ENCODE measurements at regions not wholly inside any gene's neighbourhood (a gene's known extent, or its start where the extent isn't known, plus 50 kb on each side); places are given as distances from the start of the nearest gene placed in this dataset.

DNA sequence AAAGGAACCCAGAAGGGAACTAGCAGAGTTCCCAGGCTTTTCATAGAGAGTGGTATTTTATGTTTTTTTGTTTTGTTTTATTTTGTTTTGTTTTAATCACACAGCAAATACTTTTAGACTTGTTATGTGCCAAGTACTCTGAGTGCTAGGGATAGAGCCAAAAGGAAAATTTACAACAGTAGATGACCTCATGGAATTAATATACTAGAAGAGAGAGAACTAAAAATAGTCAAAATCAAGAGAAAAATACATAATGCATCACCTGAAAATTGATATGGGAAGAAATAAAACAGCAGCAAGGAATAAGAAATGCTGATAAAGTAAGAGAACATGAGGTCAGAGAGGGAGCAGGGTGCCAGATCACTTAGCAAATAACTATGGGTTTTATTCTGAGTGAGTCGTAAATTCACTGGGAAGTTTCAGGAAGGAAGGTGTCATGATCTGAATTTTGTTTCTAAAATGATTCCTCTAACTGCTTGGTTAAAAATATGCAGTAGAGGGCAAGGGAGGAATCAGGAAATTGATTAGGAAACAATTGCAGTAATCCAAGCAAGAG lies 351.0 kb downstream of the ANKRD7 start:
- DNase-seq (ENCODE audit: low read depth in 2 of 2): no peak
- TF ChIP-seq, protein P1, sequence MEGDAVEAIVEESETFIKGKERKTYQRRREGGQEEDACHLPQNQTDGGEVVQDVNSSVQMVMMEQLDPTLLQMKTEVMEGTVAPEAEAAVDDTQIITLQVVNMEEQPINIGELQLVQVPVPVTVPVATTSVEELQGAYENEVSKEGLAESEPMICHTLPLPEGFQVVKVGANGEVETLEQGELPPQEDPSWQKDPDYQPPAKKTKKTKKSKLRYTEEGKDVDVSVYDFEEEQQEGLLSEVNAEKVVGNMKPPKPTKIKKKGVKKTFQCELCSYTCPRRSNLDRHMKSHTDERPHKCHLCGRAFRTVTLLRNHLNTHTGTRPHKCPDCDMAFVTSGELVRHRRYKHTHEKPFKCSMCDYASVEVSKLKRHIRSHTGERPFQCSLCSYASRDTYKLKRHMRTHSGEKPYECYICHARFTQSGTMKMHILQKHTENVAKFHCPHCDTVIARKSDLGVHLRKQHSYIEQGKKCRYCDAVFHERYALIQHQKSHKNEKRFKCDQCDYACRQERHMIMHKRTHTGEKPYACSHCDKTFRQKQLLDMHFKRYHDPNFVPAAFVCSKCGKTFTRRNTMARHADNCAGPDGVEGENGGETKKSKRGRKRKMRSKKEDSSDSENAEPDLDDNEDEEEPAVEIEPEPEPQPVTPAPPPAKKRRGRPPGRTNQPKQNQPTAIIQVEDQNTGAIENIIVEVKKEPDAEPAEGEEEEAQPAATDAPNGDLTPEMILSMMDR (IDR thresholded peaks at IDR 0.05; ENCODE audit: low read depth, low read length): no peak

GRCh38 chr7:118580743-118581382 lies 356.4 kb downstream of the ANKRD7 start:
- TF ChIP-seq, protein P1 (IDR thresholded peaks at IDR 0.05; ENCODE audit: low read depth, low read length): no peak
- no peak for DNase-seq (ENCODE audit: low read depth in 2 of 2)
- H3K4me3 ChIP-seq (replicated peaks in 1 of 2; ENCODE audit: low read depth in 2 of 2, low read length in 2 of 2): no peak overlapping the region

More for the DNA sequence above, 351.0 kb downstream of the ANKRD7 start:
- H3K4me3 ChIP-seq (replicated peaks in 1 of 2; ENCODE audit: low read depth in 2 of 2, low read length in 2 of 2): no peak overlapping the region

- no peak for DNase-seq (ENCODE audit: low read depth in 2 of 2)
- TF ChIP-seq, protein P1 (IDR thresholded peaks at IDR 0.05; ENCODE audit: low read depth, low read length): no peak
- H3K4me3 ChIP-seq (replicated peaks in 1 of 2; ENCODE audit: low read depth in 2 of 2, low read length in 2 of 2): no peak overlapping the region
Measured at GRCh38 chr7:118583641-118584040, 359.1 kb downstream of the ANKRD7 start.

- no peak overlapping the region for H3K4me3 ChIP-seq (replicated peaks in 1 of 2; ENCODE audit: low read depth in 2 of 2, low read length in 2 of 2)
- DNase-seq (ENCODE audit: low read depth in 2 of 2): no peak
- TF ChIP-seq, protein P1 (IDR thresholded peaks at IDR 0.05; ENCODE audit: low read depth, low read length): no peak
Measured at GRCh38 chr7:118586248-118586647, 361.7 kb downstream of the ANKRD7 start.

DNA sequence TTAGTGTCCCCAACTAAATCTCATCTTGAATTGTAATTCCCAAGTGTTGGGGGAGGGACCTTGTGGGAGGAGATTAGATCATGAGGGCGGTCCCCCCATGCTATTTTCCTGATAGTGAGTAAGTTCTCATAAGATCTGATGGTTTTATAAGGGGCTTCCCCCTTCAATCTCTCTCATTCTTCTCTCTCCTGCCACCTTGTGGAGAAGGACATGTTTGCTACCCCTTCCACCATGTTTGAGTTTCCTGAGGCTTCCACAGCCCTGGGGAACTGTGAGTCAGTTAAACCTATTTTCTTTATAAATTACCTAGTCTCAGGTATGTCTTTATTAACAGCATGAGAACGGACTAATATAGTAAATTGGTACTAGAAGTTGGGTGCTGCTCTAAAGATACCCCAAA lies 365.6 kb downstream of the ANKRD7 start:
- no peak overlapping the region for H3K4me3 ChIP-seq (replicated peaks in 1 of 2; ENCODE audit: low read depth in 2 of 2, low read length in 2 of 2)
- no peak for DNase-seq (ENCODE audit: low read depth in 2 of 2)
- TF ChIP-seq, protein P1 (IDR thresholded peaks at IDR 0.05; ENCODE audit: low read depth, low read length): peak; percentile 11

GRCh38 chr7:118602090-118602489 lies 377.6 kb downstream of the ANKRD7 start:
- no peak overlapping the region for H3K4me3 ChIP-seq (replicated peaks in 1 of 2; ENCODE audit: low read depth in 2 of 2, low read length in 2 of 2)
- DNase-seq (ENCODE audit: low read depth in 2 of 2): no peak
- TF ChIP-seq, protein P1 (IDR thresholded peaks at IDR 0.05; ENCODE audit: low read depth, low read length): no peak
